ENCODE measurements at regions not wholly inside any gene's neighbourhood (a gene's known extent, or its start where the extent isn't known, plus 50 kb on each side); places are given as distances from the start of the nearest gene placed in this dataset.
A peak's percentile ranks its signal among the peaks of the same experiment; 100 is the strongest.

DNA sequence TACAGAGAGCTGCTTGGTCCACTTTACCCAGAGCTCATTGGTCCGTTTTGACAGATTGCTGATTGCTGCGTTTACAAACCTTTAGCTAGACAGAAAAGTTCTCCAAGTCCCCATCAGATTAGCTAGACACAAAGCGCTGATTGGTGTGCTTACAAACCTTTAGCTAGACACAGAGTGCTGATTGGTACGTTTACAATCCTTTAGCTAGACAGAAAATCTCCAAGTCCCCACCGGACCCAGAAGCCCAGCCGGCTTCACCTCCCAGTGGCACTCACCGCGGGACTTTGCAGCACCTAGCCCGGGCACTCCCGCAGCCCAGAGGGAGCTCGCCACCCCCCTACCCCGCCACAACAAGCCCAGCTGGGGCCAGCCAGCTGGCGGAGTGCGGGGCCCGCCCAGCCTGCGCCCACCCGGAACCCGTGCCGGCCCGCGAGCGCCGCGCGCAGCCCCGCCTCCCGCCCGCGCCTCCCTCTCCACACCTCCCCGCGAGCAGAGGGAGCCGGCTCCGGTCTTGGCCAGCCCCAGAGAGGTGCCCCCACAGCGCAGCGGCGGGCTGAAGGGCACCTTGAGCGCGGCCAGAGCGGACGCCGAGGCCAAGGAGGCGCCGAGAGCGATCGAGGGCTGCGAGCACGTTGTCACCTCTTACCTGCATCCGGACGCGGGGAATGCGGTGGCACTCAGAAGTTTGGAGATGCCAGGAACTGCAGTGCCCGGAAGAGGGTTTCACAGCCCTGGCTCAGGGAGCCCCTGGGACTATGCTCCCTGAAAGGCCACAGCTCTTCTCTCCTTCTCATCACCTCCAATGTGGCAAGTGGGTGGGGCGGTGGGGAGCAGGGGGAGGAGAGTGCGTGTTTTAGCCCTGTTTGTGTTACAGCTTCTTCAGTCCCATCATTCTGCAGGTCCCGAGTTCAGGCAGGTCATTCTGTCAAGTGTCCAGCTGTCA is 1504.5 kb downstream of the CDH11 start:
- no peak for DNase-seq (ENCODE audit: low read depth, low spot score)
- in situ Hi-C loops (cut with HindIII; ENCODE audit: low sequenced_read_pairs): no loop called here
- TF ChIP-seq, protein P1, sequence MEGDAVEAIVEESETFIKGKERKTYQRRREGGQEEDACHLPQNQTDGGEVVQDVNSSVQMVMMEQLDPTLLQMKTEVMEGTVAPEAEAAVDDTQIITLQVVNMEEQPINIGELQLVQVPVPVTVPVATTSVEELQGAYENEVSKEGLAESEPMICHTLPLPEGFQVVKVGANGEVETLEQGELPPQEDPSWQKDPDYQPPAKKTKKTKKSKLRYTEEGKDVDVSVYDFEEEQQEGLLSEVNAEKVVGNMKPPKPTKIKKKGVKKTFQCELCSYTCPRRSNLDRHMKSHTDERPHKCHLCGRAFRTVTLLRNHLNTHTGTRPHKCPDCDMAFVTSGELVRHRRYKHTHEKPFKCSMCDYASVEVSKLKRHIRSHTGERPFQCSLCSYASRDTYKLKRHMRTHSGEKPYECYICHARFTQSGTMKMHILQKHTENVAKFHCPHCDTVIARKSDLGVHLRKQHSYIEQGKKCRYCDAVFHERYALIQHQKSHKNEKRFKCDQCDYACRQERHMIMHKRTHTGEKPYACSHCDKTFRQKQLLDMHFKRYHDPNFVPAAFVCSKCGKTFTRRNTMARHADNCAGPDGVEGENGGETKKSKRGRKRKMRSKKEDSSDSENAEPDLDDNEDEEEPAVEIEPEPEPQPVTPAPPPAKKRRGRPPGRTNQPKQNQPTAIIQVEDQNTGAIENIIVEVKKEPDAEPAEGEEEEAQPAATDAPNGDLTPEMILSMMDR (IDR thresholded peaks at IDR 0.05; ENCODE audit: low read depth, low read length): no peak
- H3K4me3 ChIP-seq (ENCODE audit: low read depth, low read length): peak overlapping the region; percentile 35

DNA sequence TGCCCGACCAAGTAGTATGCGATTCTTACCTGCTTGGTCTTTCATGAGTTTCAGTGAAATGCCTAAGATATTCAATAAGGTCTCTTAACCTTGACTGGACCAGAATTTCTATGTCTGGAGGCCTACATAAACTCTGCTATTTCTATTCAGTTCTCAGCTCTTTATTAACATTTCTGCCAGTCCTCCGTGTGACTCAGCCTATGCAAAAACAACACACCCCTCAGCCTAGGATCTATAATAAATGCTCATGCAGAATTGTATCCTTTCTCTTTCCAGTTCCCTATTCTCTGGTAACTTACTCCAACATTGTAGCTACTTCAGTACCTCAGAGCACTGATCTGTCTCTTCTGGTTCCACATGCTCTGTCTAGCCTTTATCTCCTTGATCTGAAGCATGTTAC is 1507.4 kb downstream of the CDH11 start:
- in situ Hi-C loops (cut with HindIII; ENCODE audit: low sequenced_read_pairs): no loop called here
- peak; percentile 46 for DNase-seq (ENCODE audit: low read depth, low spot score)

DNA sequence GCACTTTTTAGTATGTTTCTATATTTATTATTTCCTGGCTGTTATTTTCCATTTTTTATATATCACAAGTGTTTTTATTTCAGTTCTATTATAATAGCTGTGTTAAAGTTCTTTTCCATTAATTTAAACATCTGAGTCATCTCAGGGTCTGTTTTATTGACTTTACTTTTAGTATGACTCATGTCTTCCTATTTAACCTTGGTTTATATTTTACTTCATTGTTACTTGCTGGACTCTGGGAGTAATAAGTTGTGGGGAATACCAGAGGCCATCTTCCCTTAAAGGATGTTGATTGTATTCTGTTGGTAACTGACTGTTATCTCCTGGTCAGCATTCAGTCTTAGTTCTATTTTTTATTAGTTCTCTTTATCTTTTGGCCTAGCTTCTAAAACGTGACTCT is 1508.2 kb downstream of the CDH11 start:
- DNase-seq (ENCODE audit: low read depth, low spot score): peak; percentile 59
- in situ Hi-C loops (cut with HindIII; ENCODE audit: low sequenced_read_pairs): no loop called here
- no peak overlapping the region for H3K4me3 ChIP-seq (ENCODE audit: low read depth, low read length)
- TF ChIP-seq, protein P1 (IDR thresholded peaks at IDR 0.05; ENCODE audit: low read depth, low read length): no peak

More for the DNA sequence above, 1507.4 kb downstream of the CDH11 start:
- TF ChIP-seq, protein P1 (IDR thresholded peaks at IDR 0.05; ENCODE audit: low read depth, low read length): no peak
- no peak overlapping the region for H3K4me3 ChIP-seq (ENCODE audit: low read depth, low read length)

DNA sequence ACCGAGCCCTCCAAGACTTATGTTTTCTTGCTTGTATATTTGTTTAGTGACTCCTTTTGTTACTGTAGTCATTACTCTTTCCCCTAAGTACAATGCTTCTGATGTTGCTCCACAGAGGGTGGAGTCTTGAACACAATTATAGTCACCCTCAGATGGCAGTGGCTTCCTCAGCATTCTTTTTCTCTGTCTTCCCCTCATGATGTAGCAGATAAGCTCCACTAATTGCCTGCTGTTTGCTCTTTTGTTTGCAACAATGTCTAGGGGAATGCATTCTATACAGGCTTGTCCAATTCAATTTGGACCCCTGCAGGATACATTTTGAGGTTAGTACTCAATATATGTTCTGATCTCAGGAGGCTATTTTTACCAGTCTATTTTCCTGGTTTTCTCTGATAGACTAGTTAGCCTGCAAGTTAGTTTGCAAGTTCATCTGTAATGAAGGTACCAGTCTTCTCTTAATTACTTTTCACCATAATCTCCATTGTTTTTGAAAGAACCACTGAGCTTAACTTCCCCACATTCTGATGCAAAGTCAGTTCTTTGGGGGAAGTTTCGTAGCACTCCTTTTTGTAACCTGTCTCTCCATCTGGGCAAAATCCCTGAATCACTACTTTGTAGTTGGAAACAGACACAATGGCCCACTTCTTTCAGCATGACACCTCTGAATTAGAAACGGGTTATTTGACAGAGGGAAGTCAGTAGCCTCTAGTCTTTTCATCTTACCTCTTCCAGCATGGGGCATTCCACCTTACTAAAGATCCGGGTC is 1509.2 kb downstream of the CDH11 start:
- in situ Hi-C loops (cut with HindIII; ENCODE audit: low sequenced_read_pairs): no loop called here
- TF ChIP-seq, protein P1 (IDR thresholded peaks at IDR 0.05; ENCODE audit: low read depth, low read length): no peak
- DNase-seq (ENCODE audit: low read depth, low spot score): no peak
- H3K4me3 ChIP-seq (ENCODE audit: low read depth, low read length): no peak overlapping the region

DNA sequence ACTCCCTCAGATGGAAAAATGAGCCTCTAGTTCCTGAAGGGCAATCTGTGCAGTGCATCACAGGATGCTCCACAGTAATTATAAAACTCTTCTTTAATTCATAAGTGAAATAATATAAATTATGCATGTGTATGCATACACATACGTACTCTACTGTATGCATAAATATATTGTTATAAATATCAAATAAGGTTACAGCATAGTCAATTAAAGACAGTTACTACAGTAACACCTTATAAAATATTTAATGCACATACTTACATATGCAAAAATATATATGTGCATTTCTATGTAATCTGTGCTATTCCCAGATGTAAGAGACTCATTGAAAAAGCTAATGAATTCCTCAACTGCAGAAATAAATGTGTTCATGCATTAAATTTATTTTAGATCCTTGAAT is 1515.1 kb downstream of the CDH11 start:
- TF ChIP-seq, protein P1 (IDR thresholded peaks at IDR 0.05; ENCODE audit: low read depth, low read length): no peak

DNA sequence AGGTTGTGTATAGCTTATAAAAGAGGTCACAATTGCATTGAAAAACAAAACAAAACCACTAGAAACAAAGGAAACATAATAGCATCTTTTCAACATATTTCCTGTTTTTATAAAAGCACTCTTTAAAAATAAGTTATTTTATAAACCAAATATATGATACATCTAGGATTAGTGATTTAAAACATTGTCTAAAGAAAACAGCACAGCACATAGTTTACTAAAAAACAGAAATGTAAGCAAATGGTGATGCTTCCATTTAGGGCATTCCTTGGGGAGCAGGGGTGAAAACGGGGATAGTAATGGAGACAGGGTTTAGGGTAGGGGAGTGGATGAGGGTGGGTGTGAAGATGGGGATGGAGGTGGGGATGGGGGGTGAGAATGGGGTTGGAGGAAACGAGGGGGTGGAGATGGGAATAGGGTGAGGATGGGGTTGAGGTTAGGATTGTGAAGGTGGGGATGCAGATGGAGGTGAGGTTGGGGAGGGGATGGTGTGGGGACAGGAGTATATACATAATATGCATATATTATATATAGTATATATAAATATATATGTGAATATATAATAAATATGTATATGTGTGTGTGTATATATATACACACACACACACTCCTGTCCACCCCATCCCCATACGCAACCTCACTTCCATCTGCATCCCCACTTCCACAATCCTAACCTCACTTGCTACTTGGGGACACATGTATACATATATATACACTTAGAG is 1519.5 kb downstream of the CDH11 start:
- in situ Hi-C loops (cut with HindIII; ENCODE audit: low sequenced_read_pairs): no loop called here
- H3K4me3 ChIP-seq (ENCODE audit: low read depth, low read length): no peak overlapping the region
- TF ChIP-seq, protein P1 (IDR thresholded peaks at IDR 0.05; ENCODE audit: low read depth, low read length): no peak
- no peak for DNase-seq (ENCODE audit: low read depth, low spot score)

More for the DNA sequence above, 1515.1 kb downstream of the CDH11 start:
- DNase-seq (ENCODE audit: low read depth, low spot score): no peak
- no peak overlapping the region for H3K4me3 ChIP-seq (ENCODE audit: low read depth, low read length)
- in situ Hi-C loops (cut with HindIII; ENCODE audit: low sequenced_read_pairs): no loop called here
